OCI-LY3 (cell line): ENCODE measurements at regions not wholly inside any gene's neighbourhood (a gene's known extent, or its start where the extent isn't known, plus 50 kb on each side); places are given as distances from the start of the nearest gene placed in this dataset.

Experiments used
- H2AFZ ChIP-seq: fragments of 200-600, 300-600 bp; shearing (Covaris generic); 2 replicates; pipeline ENCODE4 v1.6.0; 2014; ENCODE audit warnings: antibody characterized with exemption, low read depth, low read length
- H3K27ac ChIP-seq: fragments of 200-600, 300-600 bp; sonication (generic); 2 replicates; pipeline ENCODE4 v1.5.1; 2014; ENCODE audit warnings: mild to moderate bottlenecking, low read length, moderate library complexity, mixed read lengths
- H3K27me3 ChIP-seq: fragments of 200-600, 300-600 bp; sonication (generic); 2 replicates; pipeline ENCODE4 v1.6.1; 2014; ENCODE audit warnings: low read depth, low read length, mixed read lengths
- H3K36me3 ChIP-seq: fragments of 200-600, 300-600 bp; sonication (generic); replicated peaks from 2 replicates; pipeline ENCODE3; 2014; ENCODE audit warnings: low read depth, low read length, mixed read lengths
- H3K4me1 ChIP-seq: fragments of 300-600, 200-600 bp; sonication (generic); 2 replicates; pipeline ENCODE4 v1.6.1; 2014; ENCODE audit warnings: low read length, mixed read lengths
- H3K4me2 ChIP-seq: fragments of 200-600, 300-600 bp; sonication (generic); 2 replicates; pipeline ENCODE4 v1.6.1; 2014; ENCODE audit warnings: low read length, mixed read lengths
- H3K4me3 ChIP-seq: fragments of 300-600, 200-600 bp; sonication (generic); 2 replicates; pipeline ENCODE4 v1.5.1; 2014; ENCODE audit warnings: antibody characterized with exemption, mild to moderate bottlenecking, low read length, moderate library complexity
- H3K79me2 ChIP-seq: fragments of 300-600, 200-600 bp; shearing (Covaris generic); 2 replicates; pipeline ENCODE4 v1.6.1; 2014; ENCODE audit warnings: mild to moderate bottlenecking, low read length, mixed read lengths
- H3K9ac ChIP-seq: fragments of 300-600, 200-600 bp; shearing (Covaris generic); 2 replicates; pipeline ENCODE4 v1.6.0; 2014; ENCODE audit warnings: mild to moderate bottlenecking, low read length, moderate library complexity
- H3K9me3 ChIP-seq: fragments of 200-600, 300-600 bp; shearing (Covaris generic); 2 replicates; pipeline ENCODE4 v1.6.1; 2014; ENCODE audit warnings: low read length, mixed read lengths; ENCODE audit not compliant: insufficient read depth
- H4K20me1 ChIP-seq: fragments of 200-600, 300-600 bp; sonication (generic); 2 replicates; pipeline ENCODE4 v1.6.1; 2016; ENCODE audit warnings: low read length, mixed read lengths; ENCODE audit not compliant: insufficient read depth
- EZH2phosphoT487 ChIP-seq: fragments of 200-600 bp; shearing (Covaris generic); IDR thresholded peaks from 2 replicates; pipeline ENCODE4 v1.6.1; 2018; ENCODE audit warnings: antibody characterized with exemption, mixed run types, low read depth
- TF ChIP-seq, protein P1 (sequence below): fragments of 200-600, 300-600 bp; sonication (generic); IDR thresholded peaks from 2 replicates; pipeline ENCODE4 v1.5.1; 2014; ENCODE audit warnings: antibody characterized with exemption, low read length, low read depth

DNA sequence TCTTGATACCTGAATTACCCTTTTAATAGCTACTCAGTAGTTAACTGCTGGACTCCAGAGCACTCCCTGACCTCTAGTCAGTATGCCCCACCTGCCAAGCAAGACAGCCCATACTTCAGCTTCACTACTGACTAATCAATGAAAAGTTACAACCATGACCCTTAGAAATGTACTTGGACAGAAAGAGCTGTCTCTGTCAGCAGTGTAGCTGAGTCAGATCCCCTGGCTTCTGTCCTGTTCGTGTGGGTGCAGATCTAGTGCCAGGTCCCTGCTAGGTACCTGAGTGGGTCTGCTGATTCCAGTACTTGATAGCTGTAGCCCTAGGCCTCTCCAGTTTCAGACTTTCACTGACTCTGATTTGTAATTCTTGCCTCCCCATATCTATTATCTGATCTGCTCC is 265.8 kb upstream of the POU2AF2 start:
- Histone ChIP-seq H3K9ac (no peak overlapping the region), H3K4me1 (no peaks in the 10 kb centered on the region), H4K20me1 (no peaks in the 10 kb centered on the region), H3K9me3 (no peaks in the 10 kb centered on the region), H3K27me3 (no peaks in the 10 kb centered on the region), H2AFZ (no peak overlapping the region), H3K4me3 (no peak overlapping the region), H3K36me3 (no peaks in the 10 kb centered on the region), H3K27ac (no peak overlapping the region), H3K79me2 (no peaks in the 10 kb centered on the region), H3K4me2 (no peak overlapping the region)
- TF ChIP-seq EZH2phosphoT487: no peak
- TF ChIP-seq, protein P1, sequence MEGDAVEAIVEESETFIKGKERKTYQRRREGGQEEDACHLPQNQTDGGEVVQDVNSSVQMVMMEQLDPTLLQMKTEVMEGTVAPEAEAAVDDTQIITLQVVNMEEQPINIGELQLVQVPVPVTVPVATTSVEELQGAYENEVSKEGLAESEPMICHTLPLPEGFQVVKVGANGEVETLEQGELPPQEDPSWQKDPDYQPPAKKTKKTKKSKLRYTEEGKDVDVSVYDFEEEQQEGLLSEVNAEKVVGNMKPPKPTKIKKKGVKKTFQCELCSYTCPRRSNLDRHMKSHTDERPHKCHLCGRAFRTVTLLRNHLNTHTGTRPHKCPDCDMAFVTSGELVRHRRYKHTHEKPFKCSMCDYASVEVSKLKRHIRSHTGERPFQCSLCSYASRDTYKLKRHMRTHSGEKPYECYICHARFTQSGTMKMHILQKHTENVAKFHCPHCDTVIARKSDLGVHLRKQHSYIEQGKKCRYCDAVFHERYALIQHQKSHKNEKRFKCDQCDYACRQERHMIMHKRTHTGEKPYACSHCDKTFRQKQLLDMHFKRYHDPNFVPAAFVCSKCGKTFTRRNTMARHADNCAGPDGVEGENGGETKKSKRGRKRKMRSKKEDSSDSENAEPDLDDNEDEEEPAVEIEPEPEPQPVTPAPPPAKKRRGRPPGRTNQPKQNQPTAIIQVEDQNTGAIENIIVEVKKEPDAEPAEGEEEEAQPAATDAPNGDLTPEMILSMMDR: no peak

DNA sequence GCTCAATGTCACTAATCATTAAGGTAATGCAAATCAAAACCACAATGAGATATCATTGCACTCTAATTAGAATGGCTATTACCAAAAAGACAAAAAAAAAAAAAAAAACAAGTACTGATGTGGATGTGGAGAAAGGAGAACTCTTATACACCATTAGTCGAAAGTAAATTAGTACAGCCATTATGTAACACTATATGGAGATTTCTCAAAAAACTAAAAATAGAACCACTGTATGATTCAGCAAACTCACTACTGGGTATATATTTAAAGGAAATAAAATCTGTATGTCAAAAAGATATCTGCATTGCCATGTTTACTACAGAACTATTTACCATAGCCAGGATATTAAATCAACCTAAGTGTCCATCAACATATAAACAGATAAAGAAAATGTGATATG is 265.4 kb upstream of the ARHGAP20 start:
- no peak for TF ChIP-seq EZH2phosphoT487
- TF ChIP-seq, protein P1: no peak
- Histone ChIP-seq H2AFZ (no peak overlapping the region), H3K27me3 (no peaks in the 10 kb centered on the region), H3K36me3 (no peaks in the 10 kb centered on the region), H3K27ac (no peak overlapping the region), H3K9me3 (no peaks in the 10 kb centered on the region), H4K20me1 (no peaks in the 10 kb centered on the region), H3K79me2 (no peaks in the 10 kb centered on the region), H3K4me1 (no peaks in the 10 kb centered on the region), H3K4me3 (no peak overlapping the region), H3K4me2 (no peak overlapping the region), H3K9ac (no peak overlapping the region)

DNA sequence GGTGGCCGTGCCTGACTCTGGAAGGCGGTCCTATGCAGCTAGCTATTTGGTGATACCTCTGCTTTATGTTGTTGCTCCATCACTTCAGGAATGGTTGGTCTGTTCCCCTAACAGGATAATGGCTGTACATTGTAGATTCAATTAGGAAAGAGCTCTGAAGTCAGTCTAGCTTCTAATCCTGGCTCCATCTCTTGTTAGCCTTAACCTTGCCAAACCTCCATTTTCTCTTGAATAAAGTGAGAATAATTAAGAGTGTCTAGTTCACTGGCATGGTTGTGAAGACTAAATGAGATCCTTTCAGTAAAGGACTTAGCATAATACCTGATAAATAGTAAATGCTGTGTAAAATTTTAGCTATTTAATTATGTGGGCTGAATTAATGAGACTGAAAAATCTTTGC is 262.5 kb upstream of the ARHGAP20 start:
- Histone ChIP-seq H3K4me3 (no peak overlapping the region), H2AFZ (no peak overlapping the region), H3K27ac (no peak overlapping the region), H3K9me3 (no peaks in the 10 kb centered on the region), H3K4me1 (no peaks in the 10 kb centered on the region), H3K9ac (no peak overlapping the region), H4K20me1 (no peaks in the 10 kb centered on the region), H3K27me3 (peaks cover 8% of the 10 kb centered on the region), H3K36me3 (no peaks in the 10 kb centered on the region), H3K79me2 (no peaks in the 10 kb centered on the region), H3K4me2 (no peak overlapping the region)
- no peak for TF ChIP-seq EZH2phosphoT487
- TF ChIP-seq, protein P1: no peak

DNA sequence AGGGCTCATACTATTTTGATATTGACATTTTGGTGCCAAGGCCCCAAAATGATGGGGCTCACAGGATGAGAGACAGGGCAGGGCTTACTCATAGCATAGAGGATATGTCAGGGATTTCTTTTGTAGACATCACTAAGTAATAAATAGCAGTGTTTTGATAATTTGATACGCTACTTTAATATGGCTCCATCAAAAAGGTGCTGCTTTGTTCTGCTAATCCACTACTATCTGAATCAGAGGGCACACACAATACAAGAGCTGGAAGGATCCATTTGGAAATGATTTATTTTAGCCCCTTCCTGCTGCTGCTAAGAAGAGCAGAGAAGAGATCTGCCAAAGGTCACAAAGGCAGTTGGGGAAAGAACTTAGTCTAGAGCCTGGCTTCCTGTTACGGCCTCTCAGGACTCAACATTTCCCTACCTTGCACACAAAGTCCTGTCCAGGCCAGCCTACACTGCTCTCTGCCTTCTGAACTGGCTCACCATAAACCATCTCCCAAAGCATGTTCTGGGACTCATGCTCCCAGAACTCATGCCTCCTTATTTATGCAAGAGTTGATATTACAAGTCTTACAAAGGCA is 261.3 kb upstream of the ARHGAP20 start:
- peaks cover 14% of the 10 kb centered on the region for H3K27me3 ChIP-seq
- no peak overlapping the region for H3K27ac ChIP-seq
- TF ChIP-seq EZH2phosphoT487: no peak
- TF ChIP-seq, protein P1: no peak
- H3K36me3 ChIP-seq: no peaks in the 10 kb centered on the region
- H3K79me2 ChIP-seq: no peaks in the 10 kb centered on the region
- H3K4me3 ChIP-seq: no peak overlapping the region
- no peak overlapping the region for H2AFZ ChIP-seq
- peaks cover 5% of the 10 kb centered on the region for H3K4me1 ChIP-seq
- no peaks in the 10 kb centered on the region for H4K20me1 ChIP-seq
- no peaks in the 10 kb centered on the region for H3K9me3 ChIP-seq
- H3K4me2 ChIP-seq: no peak overlapping the region
- no peak overlapping the region for H3K9ac ChIP-seq
